ENCODE measurements at regions not wholly inside any gene's neighbourhood (a gene's known extent, or its start where the extent isn't known, plus 50 kb on each side); places are given as distances from the start of the nearest gene placed in this dataset.
"Not testable (repeated sequence)": the region's sequence is repeated elsewhere in the genome, so short reads cannot be mapped to it uniquely, and the experiment has no call there.

GRCh38 chr7:156321430-156321829, 319.1 kb upstream of the RNF32 start:
- not testable (repeated sequence) for H2BK12ac ChIP-seq (ENCODE audit: low read length in 2 of 2); H2BK120ac ChIP-seq (ENCODE audit: low read depth, low read length); H3K4ac ChIP-seq (ENCODE audit: low read depth in 1 of 2, low read length in 2 of 2); H3K18ac ChIP-seq (ENCODE audit: low read depth in 1 of 2, low read length in 2 of 2); H3K4me3 ChIP-seq (ENCODE audit: insufficient read depth in 1 of 2, low read depth in 1 of 2, low read length in 2 of 2); H3K4me2 ChIP-seq (ENCODE audit: low read length, poor library complexity, severe bottlenecking); H3K9me3 ChIP-seq (ENCODE audit: control insufficient read depth, low read length); H4K91ac ChIP-seq (ENCODE audit: low read length); H3K27ac ChIP-seq (ENCODE audit: low read length, poor library complexity, severe bottlenecking); H3K27me3 ChIP-seq (ENCODE audit: control insufficient read depth in 1 of 2, insufficient read depth in 1 of 2, low read length in 2 of 2); H2AK5ac ChIP-seq (ENCODE audit: low read length, severe bottlenecking); H3K4me1 ChIP-seq (ENCODE audit: control insufficient read depth, insufficient read depth, low read depth, low read length); H3K14ac ChIP-seq (ENCODE audit: low read length in 2 of 2); H4K8ac ChIP-seq (ENCODE audit: low read length); H2AFZ ChIP-seq (ENCODE audit: low read depth, low read length); H2BK15ac ChIP-seq (ENCODE audit: low read depth, poor library complexity, severe bottlenecking); H2BK5ac ChIP-seq (ENCODE audit: low read depth, low read length, poor library complexity, severe bottlenecking); H3K23ac ChIP-seq (ENCODE audit: low read length in 2 of 2); DNase-seq; H3K79me1 ChIP-seq (replicated peaks; ENCODE audit: low read length, poor library complexity, severe bottlenecking); H3K36me3 ChIP-seq (ENCODE audit: control insufficient read depth in 1 of 2, insufficient read depth in 2 of 2, low read depth in 1 of 2, low read length in 2 of 2); H3K9ac ChIP-seq (ENCODE audit: low read length)
- 36% methylated on average over 1 of the region's 1 CpG for whole genome bisulfite sequencing

DNA sequence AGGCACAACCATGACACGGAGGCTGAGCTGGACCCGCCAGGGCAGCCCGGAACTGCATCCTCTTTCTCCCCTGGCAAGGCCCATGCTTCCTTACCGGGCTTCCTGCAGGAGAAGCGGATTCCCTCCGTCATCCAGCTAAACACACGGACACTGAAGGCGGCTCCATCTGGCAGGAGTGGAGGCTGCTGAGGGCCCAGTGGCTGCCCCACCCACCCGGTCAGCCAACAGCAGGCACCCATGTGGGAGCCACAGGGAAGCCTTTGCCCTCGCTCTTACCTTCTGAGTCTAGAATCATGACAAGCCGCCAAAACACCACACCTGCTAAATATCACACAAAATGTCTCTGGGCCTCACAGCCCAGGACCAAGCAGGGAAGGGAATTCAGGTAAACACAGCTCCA, 321.6 kb upstream of the RNF32 start:
- Histone ChIP-seq H4K91ac (ENCODE audit: low read length) (no peak overlapping the region), H2AK5ac (ENCODE audit: low read length, severe bottlenecking) (no peak overlapping the region), H4K8ac (ENCODE audit: low read length) (no peak overlapping the region), H3K14ac (ENCODE audit: low read length in 2 of 2) (no peak overlapping the region), H3K9me3 (ENCODE audit: control insufficient read depth, low read length) (peaks cover 16% of the 10 kb centered on the region), H3K79me1 (replicated peaks; ENCODE audit: low read length, poor library complexity, severe bottlenecking) (no peaks in the 10 kb centered on the region), H3K4ac (ENCODE audit: low read depth in 1 of 2, low read length in 2 of 2) (no peak overlapping the region), H2BK15ac (ENCODE audit: low read depth, poor library complexity, severe bottlenecking) (no peak overlapping the region), H3K4me1 (ENCODE audit: control insufficient read depth, insufficient read depth, low read depth, low read length) (no peaks in the 10 kb centered on the region), H2BK120ac (ENCODE audit: low read depth, low read length) (no peak overlapping the region), H3K9ac (ENCODE audit: low read length) (no peak overlapping the region), H3K23ac (ENCODE audit: low read length in 2 of 2) (no peak overlapping the region), H3K18ac (ENCODE audit: low read depth in 1 of 2, low read length in 2 of 2) (no peak overlapping the region), H2AFZ (ENCODE audit: low read depth, low read length) (no peak overlapping the region), H2BK12ac (ENCODE audit: low read length in 2 of 2) (no peak overlapping the region), H3K27me3 (ENCODE audit: control insufficient read depth in 1 of 2, insufficient read depth in 1 of 2, low read length in 2 of 2) (no peaks in the 10 kb centered on the region), H3K27ac (ENCODE audit: low read length, poor library complexity, severe bottlenecking) (no peak overlapping the region), H3K4me2 (ENCODE audit: low read length, poor library complexity, severe bottlenecking) (no peak overlapping the region), H2BK5ac (ENCODE audit: low read depth, low read length, poor library complexity, severe bottlenecking) (no peak overlapping the region), H3K4me3 (ENCODE audit: insufficient read depth in 1 of 2, low read depth in 1 of 2, low read length in 2 of 2) (no peak overlapping the region), H3K36me3 (ENCODE audit: control insufficient read depth in 1 of 2, insufficient read depth in 2 of 2, low read depth in 1 of 2, low read length in 2 of 2) (no peaks in the 10 kb centered on the region)
- whole genome bisulfite sequencing = 86% methylated on average over 11 of the region's 11 CpGs
- no peak for DNase-seq

- no peak overlapping the region for H2AFZ ChIP-seq (ENCODE audit: low read depth, low read length)
- no peak overlapping the region for H2BK12ac ChIP-seq (ENCODE audit: low read length in 2 of 2)
- WGBS = 88% methylated on average over 18 of the region's 18 CpGs
- H3K18ac ChIP-seq (ENCODE audit: low read depth in 1 of 2, low read length in 2 of 2) = no peak overlapping the region
- no peak for DNase-seq
- no peaks in the 10 kb centered on the region for H3K36me3 ChIP-seq (ENCODE audit: control insufficient read depth in 1 of 2, insufficient read depth in 2 of 2, low read depth in 1 of 2, low read length in 2 of 2)
- H3K4me2 ChIP-seq (ENCODE audit: low read length, poor library complexity, severe bottlenecking) = no peak overlapping the region
- H3K27ac ChIP-seq (ENCODE audit: low read length, poor library complexity, severe bottlenecking) = no peak overlapping the region
- H3K9me3 ChIP-seq (ENCODE audit: control insufficient read depth, low read length) = peaks cover 16% of the 10 kb centered on the region
- H4K8ac ChIP-seq (ENCODE audit: low read length) = no peak overlapping the region
- no peak overlapping the region for H2AK5ac ChIP-seq (ENCODE audit: low read length, severe bottlenecking)
- H3K4ac ChIP-seq (ENCODE audit: low read depth in 1 of 2, low read length in 2 of 2) = no peak overlapping the region
- H3K4me1 ChIP-seq (ENCODE audit: control insufficient read depth, insufficient read depth, low read depth, low read length) = no peaks in the 10 kb centered on the region
- H2BK5ac ChIP-seq (ENCODE audit: low read depth, low read length, poor library complexity, severe bottlenecking) = no peak overlapping the region
- no peak overlapping the region for H3K14ac ChIP-seq (ENCODE audit: low read length in 2 of 2)
- H2BK15ac ChIP-seq (ENCODE audit: low read depth, poor library complexity, severe bottlenecking) = no peak overlapping the region
- H3K4me3 ChIP-seq (ENCODE audit: insufficient read depth in 1 of 2, low read depth in 1 of 2, low read length in 2 of 2) = no peak overlapping the region
- no peak overlapping the region for H2BK120ac ChIP-seq (ENCODE audit: low read depth, low read length)
- H3K9ac ChIP-seq (ENCODE audit: low read length) = no peak overlapping the region
- H4K91ac ChIP-seq (ENCODE audit: low read length) = no peak overlapping the region
- no peak overlapping the region for H3K23ac ChIP-seq (ENCODE audit: low read length in 2 of 2)
- H3K79me1 ChIP-seq (replicated peaks; ENCODE audit: low read length, poor library complexity, severe bottlenecking) = no peaks in the 10 kb centered on the region
- no peaks in the 10 kb centered on the region for H3K27me3 ChIP-seq (ENCODE audit: control insufficient read depth in 1 of 2, insufficient read depth in 1 of 2, low read length in 2 of 2)
Measured at GRCh38 chr7:156318426-156318825, 322.1 kb upstream of the RNF32 start.

GRCh38 chr7:156309016-156309620, 331.5 kb upstream of the RNF32 start:
- Histone ChIP-seq H2BK120ac (ENCODE audit: low read depth, low read length) (no peak overlapping the region), H3K27ac (ENCODE audit: low read length, poor library complexity, severe bottlenecking) (no peak overlapping the region), H3K4me2 (ENCODE audit: low read length, poor library complexity, severe bottlenecking) (no peak overlapping the region), H3K23ac (ENCODE audit: low read length in 2 of 2) (no peak overlapping the region), H3K4me1 (ENCODE audit: control insufficient read depth, insufficient read depth, low read depth, low read length) (no peaks in the 10 kb centered on the region), H3K79me1 (replicated peaks; ENCODE audit: low read length, poor library complexity, severe bottlenecking) (no peaks in the 10 kb centered on the region), H2BK15ac (ENCODE audit: low read depth, poor library complexity, severe bottlenecking) (no peak overlapping the region), H3K36me3 (ENCODE audit: control insufficient read depth in 1 of 2, insufficient read depth in 2 of 2, low read depth in 1 of 2, low read length in 2 of 2) (no peaks in the 10 kb centered on the region), H2BK5ac (ENCODE audit: low read depth, low read length, poor library complexity, severe bottlenecking) (no peak overlapping the region), H3K27me3 (ENCODE audit: control insufficient read depth in 1 of 2, insufficient read depth in 1 of 2, low read length in 2 of 2) (no peaks in the 10 kb centered on the region), H3K9ac (ENCODE audit: low read length) (no peak overlapping the region), H3K9me3 (ENCODE audit: control insufficient read depth, low read length) (no peaks in the 10 kb centered on the region), H3K18ac (ENCODE audit: low read depth in 1 of 2, low read length in 2 of 2) (no peak overlapping the region), H3K4me3 (ENCODE audit: insufficient read depth in 1 of 2, low read depth in 1 of 2, low read length in 2 of 2) (no peak overlapping the region), H4K8ac (ENCODE audit: low read length) (no peak overlapping the region), H4K91ac (ENCODE audit: low read length) (no peak overlapping the region), H3K4ac (ENCODE audit: low read depth in 1 of 2, low read length in 2 of 2) (no peak overlapping the region), H2AK5ac (ENCODE audit: low read length, severe bottlenecking) (no peak overlapping the region), H2AFZ (ENCODE audit: low read depth, low read length) (no peak overlapping the region), H2BK12ac (ENCODE audit: low read length in 2 of 2) (no peak overlapping the region), H3K14ac (ENCODE audit: low read length in 2 of 2) (no peak overlapping the region)
- no peak for DNase-seq
- 78% methylated on average over 15 of the region's 15 CpGs for WGBS

Data from mesenchymal stem cell (in vitro differentiated cells and primary cell).